Dendritic cell treated with granulocyte-macrophage colony-stimulating factor and Interleukin-4, amounts not matched to agents 40 ng/mL and 50 ng/mL, for 4 days (primary cell): ENCODE measurements at regions not wholly inside any gene's neighbourhood (a gene's known extent, or its start where the extent isn't known, plus 50 kb on each side); places are given as distances from the start of the nearest gene placed in this dataset.
"Not testable (repeated sequence)": the region's sequence is repeated elsewhere in the genome, so short reads cannot be mapped to it uniquely, and the experiment has no call there.

Source experiments
- H3K27ac Mint-ChIP-seq: one replicate; pipeline ENCODE4 v1.8.0; 2022; ENCODE audit warnings: mild to moderate bottlenecking, mixed read lengths
- H3K27me3 Mint-ChIP-seq: one replicate; pipeline ENCODE4 v1.8.0; 2022; ENCODE audit warnings: mild to moderate bottlenecking, mixed read lengths
- H3K36me3 Mint-ChIP-seq: one replicate; pipeline ENCODE4 v1.8.0; 2022; ENCODE audit warnings: low read depth, mixed read lengths
- H3K4me1 Mint-ChIP-seq: one replicate; pipeline ENCODE4 v1.8.0; 2022; ENCODE audit warnings: low read depth, mixed read lengths
- H3K4me3 Mint-ChIP-seq: one replicate; pipeline ENCODE4 v1.8.0; 2022; ENCODE audit warnings: mild to moderate bottlenecking, moderate library complexity, mixed read lengths
- H3K9me3 Mint-ChIP-seq: one replicate; pipeline ENCODE4 v1.8.0; 2022; ENCODE audit warnings: mixed read lengths
- intact Hi-C: fragments of 100-400 bp; cut with micrococcal nuclease; formaldehyde crosslinking; loops from one replicate; pipeline ENCODE4 v1.15.0; 2022

DNA sequence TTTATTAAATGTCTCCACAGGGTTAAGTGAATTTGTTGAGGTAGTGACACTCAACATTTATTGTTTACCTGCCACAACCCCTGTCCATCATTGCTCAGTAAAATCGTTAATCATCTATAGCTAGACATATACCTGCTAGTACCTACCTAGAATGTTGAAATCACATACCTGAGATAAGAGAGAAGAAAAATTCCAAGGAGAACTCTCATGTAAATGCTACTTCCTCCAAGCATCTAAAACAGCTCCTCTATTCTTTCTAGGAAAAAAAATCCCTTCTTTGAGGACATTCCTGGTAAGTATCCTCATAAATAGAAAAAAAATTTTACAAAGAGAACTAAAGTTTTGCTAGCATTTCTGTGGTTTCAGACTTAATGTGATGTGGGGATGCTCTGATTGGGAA is 325.1 kb downstream of the DAD1 start:
- intact Hi-C loops: no loop called here
- Mint-ChIP-seq H3K4me3 (no peak overlapping the region), H3K4me1 (peaks cover 15% of the 10 kb centered on the region), H3K27ac (no peak overlapping the region), H3K9me3 (no peaks in the 10 kb centered on the region), H3K36me3 (no peaks in the 10 kb centered on the region), H3K27me3 (peaks cover 1% of the 10 kb centered on the region)

DNA sequence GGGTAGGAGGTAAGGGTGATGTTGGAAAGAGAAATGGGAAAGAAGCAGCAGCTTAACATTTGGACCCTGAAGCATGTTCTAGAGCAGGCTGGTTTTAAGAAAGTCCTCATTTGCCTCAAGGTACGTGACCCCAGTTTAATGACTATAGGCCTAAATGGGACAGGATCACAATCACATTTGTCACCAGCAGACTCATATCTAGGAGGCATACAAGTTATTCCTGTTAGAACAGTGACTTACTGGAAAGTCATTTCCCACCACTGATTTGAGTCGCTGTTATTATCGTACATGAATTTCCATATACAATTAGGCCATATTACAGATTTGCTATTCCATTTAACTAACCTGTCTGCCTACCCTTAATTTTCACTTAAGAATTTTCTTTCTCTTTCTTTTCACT is 326.1 kb downstream of the DAD1 start:
- H3K4me1 Mint-ChIP-seq: peaks cover 6% of the 10 kb centered on the region
- H3K9me3 Mint-ChIP-seq: no peaks in the 10 kb centered on the region
- H3K4me3 Mint-ChIP-seq: no peak overlapping the region
- intact Hi-C loops: no loop called here
- H3K27me3 Mint-ChIP-seq: peaks cover 1% of the 10 kb centered on the region
- H3K36me3 Mint-ChIP-seq: no peaks in the 10 kb centered on the region
- no peak overlapping the region for H3K27ac Mint-ChIP-seq

DNA sequence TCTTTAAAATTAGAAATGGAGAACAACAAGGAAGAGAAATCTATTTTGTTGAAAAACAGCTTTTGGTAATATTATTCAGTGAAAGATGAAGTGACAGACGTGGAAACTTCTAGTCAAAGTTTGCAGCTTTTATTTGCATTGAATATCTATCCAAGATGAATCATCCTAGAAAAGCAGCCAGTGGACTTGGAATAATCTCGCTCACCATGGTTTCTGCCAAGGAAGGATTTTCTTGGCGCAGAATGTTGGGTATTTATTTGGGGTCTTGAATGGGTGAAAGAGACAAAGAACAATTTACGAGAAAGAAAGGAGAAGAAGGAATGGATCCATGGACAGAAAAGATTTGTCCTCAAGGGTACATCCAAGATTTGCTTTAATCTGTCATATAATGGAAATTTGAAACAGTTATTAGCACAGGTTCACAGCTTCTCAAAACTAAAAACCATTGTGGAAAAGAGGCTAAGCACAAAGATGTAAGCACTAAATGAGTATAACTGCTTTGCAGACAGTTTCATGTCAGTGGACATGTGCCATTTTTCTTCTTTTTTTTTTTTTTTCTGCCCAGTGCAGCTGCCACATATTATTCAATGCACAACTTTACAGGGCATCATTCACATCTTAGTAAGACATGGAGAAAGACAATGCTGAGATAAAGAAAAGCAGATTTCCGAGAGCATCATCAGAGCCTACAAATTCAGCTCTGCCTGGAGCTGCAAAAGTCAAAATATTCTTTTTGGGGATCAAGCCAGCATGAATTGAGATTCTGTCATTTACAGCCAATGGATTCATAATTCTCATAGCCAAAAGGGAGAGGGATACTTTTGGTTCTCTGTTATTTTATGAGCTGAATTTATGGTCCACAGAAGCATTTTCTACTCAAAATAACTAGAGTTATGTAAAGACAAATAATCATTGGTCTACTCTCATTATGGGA is 333.7 kb downstream of the DAD1 start:
- intact Hi-C loops: no loop called here
- Mint-ChIP-seq H3K4me3 (no peak overlapping the region), H3K36me3 (no peaks in the 10 kb centered on the region), H3K27ac (no peak overlapping the region), H3K9me3 (no peaks in the 10 kb centered on the region), H3K27me3 (no peaks in the 10 kb centered on the region), H3K4me1 (peaks cover 10% of the 10 kb centered on the region)

DNA sequence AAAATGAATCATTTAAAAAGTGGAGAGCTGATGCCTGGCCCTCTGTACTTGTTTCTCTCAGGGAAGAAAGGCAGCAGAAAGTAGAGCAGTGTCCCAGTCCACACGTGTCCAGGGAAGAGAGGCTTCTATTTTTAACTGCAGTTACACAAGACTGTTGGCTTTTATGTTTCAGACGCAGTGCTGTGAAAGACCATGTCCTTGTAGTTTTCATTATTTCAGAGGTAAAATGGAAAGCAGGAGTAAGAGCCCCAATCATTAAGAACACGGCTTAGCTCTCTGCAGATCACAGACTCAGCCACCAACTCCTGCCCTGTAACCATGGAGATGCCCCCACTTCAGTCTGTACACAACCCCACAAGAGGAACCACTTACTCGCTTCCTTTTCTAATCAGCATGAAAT is 336.3 kb downstream of the DAD1 start:
- H3K4me3 Mint-ChIP-seq: no peak overlapping the region
- H3K9me3 Mint-ChIP-seq: no peaks in the 10 kb centered on the region
- no peaks in the 10 kb centered on the region for H3K36me3 Mint-ChIP-seq
- H3K4me1 Mint-ChIP-seq: peaks cover 10% of the 10 kb centered on the region
- intact Hi-C loops: no loop called here
- H3K27me3 Mint-ChIP-seq: no peaks in the 10 kb centered on the region
- H3K27ac Mint-ChIP-seq: no peak overlapping the region

DNA sequence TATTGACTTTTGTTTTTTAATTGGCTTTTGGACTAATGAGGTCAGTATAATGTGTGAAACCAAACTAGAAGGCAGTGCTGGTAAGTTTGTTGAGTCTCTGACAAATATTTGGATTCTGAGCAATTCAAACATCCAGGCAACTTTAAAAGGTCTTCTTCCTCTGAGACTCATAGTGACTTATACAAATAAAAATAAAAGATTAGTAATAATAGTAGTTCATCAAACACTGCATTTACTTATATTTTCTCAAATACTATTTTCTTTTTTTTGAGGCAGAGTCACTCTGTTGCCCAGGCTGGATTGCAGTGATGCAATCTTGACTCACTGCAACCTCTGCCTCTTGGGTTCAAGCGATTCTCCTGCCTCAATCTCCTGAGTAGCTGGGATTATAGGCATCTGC is 337.9 kb downstream of the DAD1 start:
- Mint-ChIP-seq H3K27me3 (no peaks in the 10 kb centered on the region), H3K36me3 (no peaks in the 10 kb centered on the region), H3K9me3 (no peaks in the 10 kb centered on the region), H3K4me1 (peaks cover 10% of the 10 kb centered on the region), H3K27ac (no peak overlapping the region), H3K4me3 (no peak overlapping the region)
- intact Hi-C loops: no loop called here

DNA sequence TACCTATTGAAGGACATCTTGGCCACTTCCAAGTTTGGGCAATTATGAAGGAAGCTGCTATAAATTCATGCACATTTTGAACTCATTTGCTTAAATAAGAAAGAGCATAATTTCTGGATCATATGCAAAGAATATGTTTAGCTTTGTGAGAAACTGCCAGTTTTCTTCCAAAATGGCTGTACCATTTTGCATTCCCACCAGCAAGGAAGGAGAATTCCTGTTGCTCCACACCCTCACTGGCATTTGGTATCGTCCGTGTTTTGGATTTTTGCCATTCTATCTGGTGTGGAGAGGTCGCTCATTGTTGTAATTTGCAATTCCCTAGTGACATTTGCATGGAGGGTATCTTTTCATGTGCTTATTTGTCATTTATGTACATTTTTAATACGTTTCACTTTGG is 339.3 kb downstream of the DAD1 start:
- Mint-ChIP-seq H3K4me1 (peaks cover 10% of the 10 kb centered on the region), H3K36me3 (no peaks in the 10 kb centered on the region), H3K27me3 (no peaks in the 10 kb centered on the region), H3K27ac (no peak overlapping the region), H3K4me3 (no peak overlapping the region), H3K9me3 (no peaks in the 10 kb centered on the region)
- intact Hi-C loops: no loop called here

DNA sequence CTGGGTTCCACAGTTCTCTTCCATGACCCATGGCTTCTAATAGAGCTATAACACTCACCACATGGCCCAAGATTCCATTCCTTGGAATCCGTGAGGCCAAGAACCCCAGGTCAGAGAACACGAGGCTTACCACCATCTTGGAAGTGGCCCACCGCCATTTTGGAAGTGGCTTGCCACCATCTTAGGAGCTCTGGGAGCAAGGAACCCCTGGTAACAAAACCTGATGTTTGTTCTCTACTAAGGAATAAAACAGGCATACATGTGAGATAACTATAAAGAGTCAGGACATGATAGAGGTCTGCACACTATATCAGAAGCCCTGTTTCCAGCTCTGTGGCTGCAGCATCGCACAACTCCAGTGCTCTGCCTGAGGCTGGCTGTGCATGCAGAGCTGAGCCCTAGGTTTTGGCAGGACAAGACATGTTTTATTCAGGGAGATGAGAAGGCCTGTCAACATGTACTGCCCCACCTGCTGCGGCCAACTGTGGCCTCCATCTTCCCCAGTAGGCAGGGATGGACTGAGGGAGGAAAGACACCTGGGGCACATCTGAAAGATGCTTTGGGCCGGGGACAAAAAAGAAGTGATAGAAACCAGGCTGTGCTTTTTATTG is 344.9 kb downstream of the DAD1 start:
- no peak overlapping the region for H3K27ac Mint-ChIP-seq
- H3K4me1 Mint-ChIP-seq: no peaks in the 10 kb centered on the region
- no peaks in the 10 kb centered on the region for H3K9me3 Mint-ChIP-seq
- no peaks in the 10 kb centered on the region for H3K36me3 Mint-ChIP-seq
- H3K4me3 Mint-ChIP-seq: no peak overlapping the region
- intact Hi-C loops: no loop called here
- no peaks in the 10 kb centered on the region for H3K27me3 Mint-ChIP-seq

DNA sequence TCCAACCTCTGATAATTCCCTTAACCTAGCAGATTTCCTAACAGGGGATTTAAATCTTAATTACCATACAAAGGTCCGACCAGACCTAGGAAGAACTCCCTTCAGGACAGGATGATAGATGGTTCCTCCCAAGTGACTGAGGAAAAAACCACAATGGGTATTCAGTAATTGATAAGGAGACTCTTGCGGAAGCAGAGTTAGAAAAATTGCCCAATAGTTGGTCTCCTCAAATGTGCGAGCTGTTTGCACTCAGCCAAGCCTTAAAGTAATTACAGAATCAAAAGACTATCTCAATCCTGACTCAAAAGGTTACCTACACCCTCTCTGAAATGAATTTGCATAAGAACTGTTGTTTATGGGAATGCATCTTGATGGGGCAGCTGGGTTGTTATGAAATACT is 350.7 kb downstream of the DAD1 start:
- H3K9me3 Mint-ChIP-seq, H3K27me3 Mint-ChIP-seq, intact Hi-C loops, H3K27ac Mint-ChIP-seq, H3K4me3 Mint-ChIP-seq, H3K36me3 Mint-ChIP-seq, H3K4me1 Mint-ChIP-seq: not testable (repeated sequence)

DNA sequence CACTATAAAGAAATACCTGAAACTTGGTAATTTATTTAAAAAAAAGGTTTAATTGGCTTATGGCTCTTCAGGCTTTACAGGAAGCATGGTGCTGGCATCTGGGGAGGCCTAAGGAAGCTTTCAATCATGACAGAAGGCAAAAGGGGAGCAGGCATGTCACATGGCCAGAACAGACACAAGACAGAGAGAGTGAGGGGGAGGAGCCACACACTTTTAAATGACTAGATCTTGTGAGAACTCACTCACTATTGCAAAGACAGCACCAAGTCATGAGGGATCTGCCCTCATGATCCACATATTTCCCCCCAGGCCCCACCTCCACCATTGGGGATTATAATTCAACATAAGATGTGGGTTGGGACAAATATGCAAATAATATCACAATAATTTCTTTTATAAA is 355.6 kb downstream of the DAD1 start:
- no peak overlapping the region for H3K4me3 Mint-ChIP-seq
- no peaks in the 10 kb centered on the region for H3K4me1 Mint-ChIP-seq
- H3K36me3 Mint-ChIP-seq: no peaks in the 10 kb centered on the region
- intact Hi-C loops: no loop called here
- H3K27me3 Mint-ChIP-seq: no peaks in the 10 kb centered on the region
- no peaks in the 10 kb centered on the region for H3K9me3 Mint-ChIP-seq
- H3K27ac Mint-ChIP-seq: no peak overlapping the region

DNA sequence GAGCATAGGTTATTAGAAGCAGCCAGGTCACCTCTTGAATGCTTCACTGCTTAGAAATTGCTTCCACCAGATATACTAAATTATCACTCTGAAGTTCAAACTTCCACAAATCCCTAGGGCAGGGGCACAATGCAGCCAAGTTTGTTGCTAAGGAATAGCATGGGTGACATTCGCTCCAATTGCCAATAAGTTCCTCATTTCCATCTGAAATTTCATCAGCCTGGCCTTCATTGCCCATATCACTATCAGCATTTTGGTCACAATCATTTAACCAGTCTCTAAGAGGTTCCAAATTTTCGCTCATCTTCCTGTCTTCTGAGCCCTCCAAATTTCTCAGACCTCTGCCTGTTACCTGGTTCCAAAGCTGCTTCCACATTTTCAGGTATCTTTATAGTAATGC is 356.1 kb downstream of the DAD1 start:
- no peak overlapping the region for H3K27ac Mint-ChIP-seq

DNA sequence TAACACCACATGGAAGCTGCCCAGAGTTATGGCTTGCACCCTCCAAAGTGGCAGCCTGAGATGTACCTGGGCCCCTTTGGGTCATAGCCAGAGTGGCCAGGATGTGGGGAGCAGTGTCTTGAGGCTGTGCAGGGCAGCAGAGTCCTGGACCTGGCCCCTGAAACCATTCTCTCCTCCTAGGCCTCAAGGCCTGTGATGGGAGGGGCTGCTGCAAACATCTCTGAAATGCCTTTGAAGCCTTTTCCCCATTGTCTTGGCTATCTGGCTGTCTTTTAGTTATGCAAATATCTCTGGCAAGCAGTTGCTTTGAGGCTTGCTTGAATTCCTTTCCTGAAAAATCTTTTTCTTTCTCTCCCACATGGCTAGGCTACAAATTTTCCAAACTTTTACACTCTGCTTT is 356.5 kb downstream of the DAD1 start:
- no peak overlapping the region for H3K4me3 Mint-ChIP-seq
- no peaks in the 10 kb centered on the region for H3K9me3 Mint-ChIP-seq
- no peaks in the 10 kb centered on the region for H3K4me1 Mint-ChIP-seq
- no peaks in the 10 kb centered on the region for H3K36me3 Mint-ChIP-seq
- H3K27ac Mint-ChIP-seq: no peak overlapping the region
- no peaks in the 10 kb centered on the region for H3K27me3 Mint-ChIP-seq
- intact Hi-C loops: no loop called here

More for the DNA sequence above, 356.1 kb downstream of the DAD1 start:
- no peaks in the 10 kb centered on the region for H3K9me3 Mint-ChIP-seq
- H3K4me1 Mint-ChIP-seq: no peaks in the 10 kb centered on the region
- no peak overlapping the region for H3K4me3 Mint-ChIP-seq
- H3K36me3 Mint-ChIP-seq: no peaks in the 10 kb centered on the region
- no peaks in the 10 kb centered on the region for H3K27me3 Mint-ChIP-seq
- intact Hi-C loops: no loop called here

DNA sequence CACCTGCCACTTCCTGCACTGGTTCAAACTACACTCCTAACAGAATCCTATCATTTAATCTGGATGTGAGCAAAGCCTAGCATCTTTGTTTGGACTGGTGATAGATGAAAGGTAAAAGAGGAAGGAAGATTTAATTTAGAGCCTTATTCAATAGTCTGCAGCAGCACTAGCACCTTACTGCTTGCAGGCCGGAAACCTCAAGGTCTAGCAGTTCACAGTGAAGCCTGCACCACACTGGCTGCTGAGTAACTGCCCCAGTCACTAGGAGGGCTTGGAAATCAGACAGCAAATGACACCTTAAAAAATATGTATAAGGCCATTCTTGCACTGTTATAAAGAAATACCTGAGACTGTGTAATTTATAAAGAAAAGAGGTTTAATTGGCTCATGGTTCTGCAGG is 358.0 kb downstream of the DAD1 start:
- H3K27me3 Mint-ChIP-seq: no peaks in the 10 kb centered on the region
- H3K4me3 Mint-ChIP-seq: no peak overlapping the region
- no peaks in the 10 kb centered on the region for H3K9me3 Mint-ChIP-seq
- no peak overlapping the region for H3K27ac Mint-ChIP-seq
- intact Hi-C loops: no loop called here
- H3K36me3 Mint-ChIP-seq: no peaks in the 10 kb centered on the region
- peaks cover 8% of the 10 kb centered on the region for H3K4me1 Mint-ChIP-seq

DNA sequence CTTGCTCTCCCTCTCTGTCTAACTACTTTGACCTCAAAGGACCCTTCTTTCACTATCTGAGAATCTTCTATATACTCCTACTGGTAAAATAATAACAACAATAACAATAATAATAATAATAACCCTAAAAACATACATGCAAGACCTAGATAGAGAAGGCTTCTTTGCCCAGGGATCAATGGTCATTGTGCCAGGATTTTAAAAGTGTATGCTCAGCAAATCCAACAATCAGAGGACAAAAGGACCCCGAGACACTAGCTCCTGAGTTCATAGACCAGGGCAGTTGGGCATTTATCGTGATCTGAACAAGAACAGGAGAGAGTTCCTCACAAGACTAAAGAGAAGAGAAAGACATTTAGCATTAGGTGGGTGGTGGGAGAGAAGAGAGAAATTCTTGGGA is 358.5 kb downstream of the DAD1 start:
- Mint-ChIP-seq H3K36me3 (no peaks in the 10 kb centered on the region), H3K27ac (no peak overlapping the region), H3K27me3 (no peaks in the 10 kb centered on the region), H3K4me3 (no peak overlapping the region), H3K9me3 (no peaks in the 10 kb centered on the region), H3K4me1 (peaks cover 9% of the 10 kb centered on the region)
- intact Hi-C loops: no loop called here

DNA sequence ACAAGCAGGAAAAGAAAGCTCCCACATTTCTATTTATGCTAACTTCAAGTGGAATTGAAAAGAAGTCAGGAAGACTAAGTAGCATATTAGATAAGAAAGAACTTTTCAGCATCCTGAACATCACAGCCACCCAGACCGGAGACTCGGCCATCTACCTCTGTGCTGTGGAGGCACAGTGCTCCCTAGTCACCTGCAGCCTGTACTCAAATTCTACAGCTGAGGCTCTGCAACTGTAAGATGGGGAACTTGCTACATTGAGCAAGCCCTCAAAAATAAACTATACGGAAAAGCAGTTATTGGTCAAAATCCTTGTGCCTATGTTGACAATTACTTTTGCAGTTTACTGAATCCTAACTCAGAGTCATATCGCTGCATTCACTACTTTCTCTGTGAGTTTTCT is 361.9 kb downstream of the DAD1 start:
- peaks cover 4% of the 10 kb centered on the region for H3K27me3 Mint-ChIP-seq
- intact Hi-C loops: no loop called here
- no peaks in the 10 kb centered on the region for H3K36me3 Mint-ChIP-seq
- peaks cover 9% of the 10 kb centered on the region for H3K4me1 Mint-ChIP-seq
- H3K4me3 Mint-ChIP-seq: no peak overlapping the region
- no peaks in the 10 kb centered on the region for H3K9me3 Mint-ChIP-seq
- H3K27ac Mint-ChIP-seq: no peak overlapping the region

DNA sequence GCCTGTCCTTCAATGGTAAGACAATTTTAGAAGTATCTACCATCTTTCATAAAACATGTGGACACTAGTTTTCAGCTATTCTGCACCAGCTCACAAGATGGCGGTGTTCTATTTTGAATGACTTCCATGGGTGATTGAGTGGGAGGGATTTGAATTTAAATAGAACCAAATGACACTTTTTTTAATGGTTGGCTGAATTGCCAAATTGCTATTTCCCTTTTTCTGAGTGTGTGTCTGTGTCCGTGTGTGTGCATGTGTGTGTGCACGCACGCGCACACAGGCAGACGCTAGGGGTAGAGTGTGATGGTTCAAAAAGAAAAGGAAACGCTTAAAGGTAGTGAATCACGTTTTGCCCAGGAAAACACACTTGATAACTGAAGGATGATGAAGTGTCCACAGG is 362.6 kb downstream of the DAD1 start:
- no peaks in the 10 kb centered on the region for H3K9me3 Mint-ChIP-seq
- H3K4me1 Mint-ChIP-seq: peaks cover 9% of the 10 kb centered on the region
- H3K27me3 Mint-ChIP-seq: peaks cover 7% of the 10 kb centered on the region
- no peaks in the 10 kb centered on the region for H3K36me3 Mint-ChIP-seq
- no peak overlapping the region for H3K27ac Mint-ChIP-seq
- no peak overlapping the region for H3K4me3 Mint-ChIP-seq
- intact Hi-C loops: no loop called here
